Colonic mucosa (tissue), 4 donors: ENCODE measurements at regions not wholly inside any gene's neighbourhood (a gene's known extent, or its start where the extent isn't known, plus 50 kb on each side); places are given as distances from the start of the nearest gene placed in this dataset.
"Not testable (repeated sequence)": the region's sequence is repeated elsewhere in the genome, so short reads cannot be mapped to it uniquely, and the experiment has no call there.

Experiments used
- DNase-seq: peaks from one replicate; pipeline ENCODE4 v3.0.0-alpha.2; 2020
- H3K27ac ChIP-seq: fragments of 200-600 bp; one replicate; pipeline ENCODE4 v1.8.0; 2021
- H3K27me3 ChIP-seq: fragments of 200-600 bp; one replicate; pipeline ENCODE4 v1.8.0; 2021
- H3K36me3 ChIP-seq: fragments of 200-600 bp; one replicate; pipeline ENCODE4 v1.8.0; 2021
- H3K4me1 ChIP-seq: fragments of 200-600 bp; one replicate; pipeline ENCODE4 v1.8.0; 2021; ENCODE audit warnings: mild to moderate bottlenecking
- H3K4me3 ChIP-seq: fragments of 200-600 bp; one replicate; pipeline ENCODE4 v1.8.0; 2021
- H3K9ac ChIP-seq, 2 donors: one replicate each; pipeline ENCODE4 v1.7.0; 2013; ENCODE audit warnings: control low read depth in 2 of 2, low read depth in 2 of 2, low read length in 2 of 2
- H3K9me3 ChIP-seq: fragments of 200-600 bp; one replicate; pipeline ENCODE4 v1.8.0; 2021
- CTCF ChIP-seq: fragments of 200-600 bp; IDR thresholded peaks from one replicate; pipeline ENCODE4 v1.8.0; 2022; ENCODE audit warnings: antibody characterized with exemption, mild to moderate bottlenecking
- intact Hi-C: fragments of 100-400 bp; cut with DNase I; formaldehyde crosslinking; loops from one replicate; pipeline ENCODE4 v1.14.1; 2022
- donor health status: healthy.
- donor health status: DM: no; HTN: no; CAD: no.
- donor health status: DM: no; HTN: no; CAD: no.

- H3K9me3 ChIP-seq: no peaks in the 10 kb centered on the region
- no peak for TF ChIP-seq CTCF
These were observed 573.8 kb downstream of the TSN start for GRCh38 chr2:122329278-122329677.

GRCh38 chr2:122333932-122334331 is 578.5 kb downstream of the TSN start:
- Histone ChIP-seq H3K9ac (no peak overlapping the region), H3K27ac (no peak overlapping the region), H3K4me3 (no peak overlapping the region), H3K36me3 (no peaks in the 10 kb centered on the region), H3K27me3 (no peaks in the 10 kb centered on the region), H3K9me3 (no peaks in the 10 kb centered on the region), H3K4me1 (no peaks in the 10 kb centered on the region)
- intact Hi-C loops: no loop called here
- no peak for DNase-seq
- TF ChIP-seq CTCF: no peak

More at GRCh38 chr2:122329278-122329677, 573.8 kb downstream of the TSN start:
- intact Hi-C loops: no loop called here
- H3K27ac ChIP-seq: no peak overlapping the region
- no peaks in the 10 kb centered on the region for H3K4me1 ChIP-seq
- H3K27me3 ChIP-seq: no peaks in the 10 kb centered on the region
- DNase-seq: no peak
- no peak overlapping the region for H3K9ac ChIP-seq
- H3K36me3 ChIP-seq: no peaks in the 10 kb centered on the region
- H3K4me3 ChIP-seq: no peak overlapping the region

GRCh38 chr2:122338000-122338399 is 582.5 kb downstream of the TSN start:
- Histone ChIP-seq H3K9ac (no peak overlapping the region), H3K27ac (no peak overlapping the region), H3K4me3 (no peak overlapping the region), H3K4me1 (no peaks in the 10 kb centered on the region), H3K27me3 (no peaks in the 10 kb centered on the region), H3K9me3 (no peaks in the 10 kb centered on the region), H3K36me3 (no peaks in the 10 kb centered on the region)
- intact Hi-C loops: no loop called here
- TF ChIP-seq CTCF: no peak
- DNase-seq: no peak

GRCh38 chr2:122340246-122340645 is 584.8 kb downstream of the TSN start:
- Histone ChIP-seq H3K4me1 (no peaks in the 10 kb centered on the region), H3K9ac (no peak overlapping the region), H3K27ac (no peak overlapping the region), H3K36me3 (no peaks in the 10 kb centered on the region), H3K9me3 (no peaks in the 10 kb centered on the region), H3K4me3 (no peak overlapping the region), H3K27me3 (no peaks in the 10 kb centered on the region)
- intact Hi-C loops: no loop called here
- TF ChIP-seq CTCF: no peak
- DNase-seq: no peak

- H3K9ac ChIP-seq: no peak overlapping the region
- no peak for DNase-seq
- H3K9me3 ChIP-seq: no peaks in the 10 kb centered on the region
- no peaks in the 10 kb centered on the region for H3K36me3 ChIP-seq
- H3K27me3 ChIP-seq: no peaks in the 10 kb centered on the region
- H3K27ac ChIP-seq: no peak overlapping the region
- no peak for TF ChIP-seq CTCF
- intact Hi-C loops: no loop called here
- no peaks in the 10 kb centered on the region for H3K4me1 ChIP-seq
- no peak overlapping the region for H3K4me3 ChIP-seq
These were observed 585.6 kb downstream of the TSN start for GRCh38 chr2:122341007-122341406.

- H3K27me3 ChIP-seq, intact Hi-C loops: not testable (repeated sequence)
These were observed 596.7 kb downstream of the TSN start for GRCh38 chr2:122352151-122352550.

More at GRCh38 chr2:122352151-122352550, 596.7 kb downstream of the TSN start:
- H3K9ac ChIP-seq, DNase-seq, H3K9me3 ChIP-seq, H3K4me3 ChIP-seq, H3K27ac ChIP-seq, H3K36me3 ChIP-seq, H3K4me1 ChIP-seq: not testable (repeated sequence)
